GM21381 (cell line): ENCODE measurements at regions not wholly inside any gene's neighbourhood (a gene's known extent, or its start where the extent isn't known, plus 50 kb on each side); places are given as distances from the start of the nearest gene placed in this dataset.

Source experiments
- ATAC-seq: cut with Tn5 transposase; IDR thresholded peaks from one replicate; pipeline ENCODE4 v1.9.1; 2021; ENCODE audit warnings: mild to moderate bottlenecking, moderate library complexity; ENCODE audit not compliant: unreplicated experiment

- no peak for ATAC-seq
Observed at GRCh38 chr16:6618874-6619273, 713.8 kb upstream of the RBFOX1 start.

- no peak for ATAC-seq
Observed at GRCh38 chr16:6616746-6617145, 715.9 kb upstream of the RBFOX1 start.

DNA sequence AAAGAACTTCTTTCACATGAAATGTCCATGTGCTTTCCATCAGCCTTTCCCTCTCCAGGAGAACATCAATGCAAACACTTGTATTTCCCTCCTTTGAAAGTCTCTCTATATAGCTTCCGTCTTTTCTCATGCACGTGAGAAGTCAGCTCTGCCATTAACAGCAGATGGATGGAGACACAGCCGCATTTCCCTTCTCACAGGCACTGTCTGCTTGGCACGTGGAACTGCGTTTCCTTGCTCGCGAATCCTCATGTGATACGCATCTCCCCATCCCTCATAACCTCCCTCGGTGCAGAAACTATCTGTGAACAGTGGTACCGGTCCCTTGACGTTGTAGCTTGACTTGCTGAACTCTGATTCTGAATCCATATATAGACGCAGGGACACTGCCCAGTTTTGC is 717.0 kb upstream of the RBFOX1 start:
- ATAC-seq, result no peak

- no peak for ATAC-seq
Observed at GRCh38 chr16:6611535-6611934, 721.1 kb upstream of the RBFOX1 start.

- no peak for ATAC-seq
Observed at GRCh38 chr16:6605490-6605889, 727.2 kb upstream of the RBFOX1 start.

DNA sequence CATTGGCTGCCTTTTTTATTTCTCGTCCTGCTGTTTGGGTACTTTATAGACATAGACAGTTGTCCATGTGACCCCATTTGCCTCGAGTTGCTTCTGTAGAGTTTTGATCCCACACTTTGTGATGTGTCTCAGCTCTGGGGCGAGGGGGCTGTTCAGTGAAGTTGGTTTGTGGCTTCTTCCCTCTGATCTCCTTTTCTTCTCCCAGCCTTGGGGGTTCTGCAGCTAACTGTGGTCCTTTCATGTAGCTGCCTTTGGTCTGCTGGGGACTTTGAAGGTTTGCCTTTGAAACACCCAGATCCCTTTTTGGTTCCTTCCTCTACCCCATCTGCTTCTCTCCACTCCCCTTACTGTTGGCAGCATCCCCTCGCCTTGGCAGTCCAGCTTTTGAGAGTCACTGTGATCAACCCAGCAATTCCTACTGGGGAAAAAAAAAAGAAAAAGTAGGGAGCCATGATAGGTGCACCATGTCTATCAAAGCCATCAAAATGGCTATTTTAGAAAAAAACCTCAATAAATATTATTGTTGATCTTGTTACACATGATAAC is 728.8 kb upstream of the RBFOX1 start:
- ATAC-seq, result no peak

GRCh38 chr16:6602405-6602804 is 730.2 kb upstream of the RBFOX1 start:
- no peak for ATAC-seq

GRCh38 chr16:6600167-6600566 is 732.5 kb upstream of the RBFOX1 start:
- no peak for ATAC-seq

GRCh38 chr16:6593799-6594198 is 738.8 kb upstream of the RBFOX1 start:
- ATAC-seq, result no peak

DNA sequence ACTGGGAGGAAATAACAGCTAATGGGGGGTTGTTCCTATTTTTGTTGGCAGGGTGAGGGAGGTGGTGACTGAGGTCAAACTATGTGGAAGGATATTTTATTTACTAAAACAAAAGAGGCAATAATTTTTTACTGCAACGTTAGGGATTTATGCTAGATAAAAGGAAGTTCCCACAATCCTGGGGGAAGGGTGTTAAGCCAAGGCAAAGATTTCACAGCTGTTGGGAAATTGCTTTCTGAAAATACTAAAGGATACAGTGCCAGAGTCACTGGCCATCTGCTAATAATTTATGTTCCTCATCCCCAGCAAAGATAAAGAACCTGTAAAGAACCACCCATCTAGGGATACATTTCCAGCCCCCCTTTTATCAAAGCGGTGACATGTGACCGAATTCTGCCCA is 756.0 kb upstream of the RBFOX1 start:
- no peak for ATAC-seq

DNA sequence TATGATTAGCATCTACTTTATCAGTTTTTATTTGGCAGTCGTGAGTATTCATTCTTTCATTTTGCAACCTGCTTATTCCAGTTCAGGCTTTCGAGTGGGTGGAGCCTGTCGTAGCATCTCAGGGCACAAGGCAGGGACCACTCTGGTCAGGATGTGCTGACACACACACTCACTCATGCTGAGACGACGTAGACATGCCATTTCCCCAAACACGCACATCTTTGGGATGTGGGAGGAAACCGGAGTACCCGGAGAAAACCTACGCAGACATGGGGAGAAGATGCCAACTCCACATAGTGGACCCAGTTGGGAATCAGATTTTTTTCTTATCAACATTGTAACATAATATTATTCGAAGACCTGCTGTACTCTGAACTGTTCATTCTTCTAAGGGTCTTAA is 756.5 kb upstream of the RBFOX1 start:
- no peak for ATAC-seq

GRCh38 chr16:6574146-6574545 is 758.5 kb upstream of the RBFOX1 start:
- no peak for ATAC-seq

DNA sequence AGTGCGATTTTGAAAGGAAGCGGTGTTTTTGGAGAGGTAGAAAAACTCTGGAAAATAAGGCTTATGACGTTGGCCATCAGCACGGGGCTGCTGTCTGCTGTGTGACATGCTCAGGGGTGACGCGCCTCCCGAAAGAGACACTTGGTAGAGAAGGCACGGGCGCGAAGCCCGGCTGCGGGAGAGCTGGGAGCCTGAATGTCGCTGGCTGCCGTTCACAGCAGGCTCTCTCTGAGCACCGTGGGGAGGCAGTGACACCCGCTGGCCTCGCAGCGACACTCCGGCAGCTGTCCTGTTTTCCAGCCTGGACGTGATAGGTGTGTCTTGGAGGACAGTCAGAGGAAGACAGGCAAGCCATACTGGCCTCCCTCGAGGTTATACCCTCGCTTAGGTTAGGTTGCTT is 759.1 kb upstream of the RBFOX1 start:
- no peak for ATAC-seq

DNA sequence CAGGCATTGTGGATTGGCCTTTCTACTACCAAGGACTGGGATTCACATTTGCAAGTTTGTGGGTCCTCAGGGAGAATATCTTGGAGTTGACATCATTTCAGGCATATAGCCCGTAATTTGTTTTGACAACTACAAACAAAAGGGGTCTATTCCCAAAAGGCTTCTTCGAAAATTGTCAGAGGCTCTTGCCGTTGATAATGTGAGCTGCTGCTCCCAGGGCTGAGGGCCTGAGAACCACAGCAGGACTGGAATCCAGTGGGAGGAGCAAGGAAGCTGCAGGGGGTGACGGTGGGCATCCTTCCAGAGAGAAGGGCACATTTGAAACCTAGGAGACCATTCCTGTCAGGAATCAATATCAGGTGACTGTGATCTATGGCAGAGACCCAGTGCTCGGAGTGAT is 761.6 kb upstream of the RBFOX1 start:
- ATAC-seq, result no peak

GRCh38 chr16:6570530-6570929 is 762.1 kb upstream of the RBFOX1 start:
- ATAC-seq, result no peak

- no peak for ATAC-seq
Observed at GRCh38 chr16:6562986-6563385, 769.7 kb upstream of the RBFOX1 start.

DNA sequence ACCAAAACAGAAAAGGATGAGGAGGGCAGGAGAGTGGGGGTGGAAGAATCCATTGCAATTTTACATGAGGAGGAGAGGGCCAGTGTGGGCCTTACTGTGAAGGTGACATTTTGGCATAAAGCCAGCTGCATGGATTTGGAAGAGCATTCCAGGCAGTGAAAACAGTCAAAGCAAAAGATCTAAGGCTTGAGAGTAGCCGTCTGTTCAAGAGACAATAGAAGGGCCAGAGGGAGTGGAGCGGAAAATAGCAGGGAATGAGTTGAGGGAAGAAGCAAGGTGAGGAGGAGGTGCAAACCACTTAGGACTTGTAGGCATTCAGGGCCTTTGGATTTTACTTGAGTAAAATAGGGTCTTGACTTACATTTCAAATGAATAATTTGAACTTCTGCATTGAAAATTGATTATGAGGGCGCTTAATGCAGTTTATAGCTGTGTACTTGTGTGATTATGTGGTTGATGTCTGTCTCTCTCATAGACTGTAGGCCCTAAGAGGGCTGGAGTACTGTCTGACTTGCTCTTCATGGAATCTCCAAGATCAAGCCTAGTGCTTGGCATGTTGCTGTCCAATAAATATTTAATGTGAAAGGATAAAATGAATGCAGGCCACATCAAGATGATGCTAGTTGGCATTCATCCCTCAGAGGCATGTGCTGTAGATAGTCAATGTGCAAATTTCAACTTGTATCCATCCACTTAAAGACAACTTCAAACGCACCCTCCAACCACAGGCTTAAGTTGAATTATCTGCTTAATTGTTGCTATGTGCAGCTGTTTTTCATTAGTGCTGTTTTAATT is 772.1 kb upstream of the RBFOX1 start:
- no peak for ATAC-seq

DNA sequence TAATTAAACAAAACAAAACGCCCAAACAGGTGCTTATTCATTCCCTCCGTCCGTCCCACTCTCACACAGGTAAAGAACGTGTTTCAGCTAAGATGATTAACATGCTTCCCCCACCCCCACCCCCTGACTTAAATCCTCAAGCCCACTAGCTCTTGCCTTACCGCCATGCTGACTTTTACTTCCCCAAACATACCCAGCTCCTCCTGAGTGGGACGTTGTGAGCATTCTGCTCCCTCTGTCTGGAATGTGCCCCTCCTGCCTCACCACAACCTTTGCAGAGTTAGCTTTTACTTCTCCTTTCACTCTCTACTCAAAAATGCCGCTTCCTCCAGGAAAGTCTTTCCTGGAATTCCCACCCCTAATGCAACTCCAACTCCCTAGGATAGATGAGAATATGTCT is 774.0 kb upstream of the RBFOX1 start:
- ATAC-seq, result no peak

DNA sequence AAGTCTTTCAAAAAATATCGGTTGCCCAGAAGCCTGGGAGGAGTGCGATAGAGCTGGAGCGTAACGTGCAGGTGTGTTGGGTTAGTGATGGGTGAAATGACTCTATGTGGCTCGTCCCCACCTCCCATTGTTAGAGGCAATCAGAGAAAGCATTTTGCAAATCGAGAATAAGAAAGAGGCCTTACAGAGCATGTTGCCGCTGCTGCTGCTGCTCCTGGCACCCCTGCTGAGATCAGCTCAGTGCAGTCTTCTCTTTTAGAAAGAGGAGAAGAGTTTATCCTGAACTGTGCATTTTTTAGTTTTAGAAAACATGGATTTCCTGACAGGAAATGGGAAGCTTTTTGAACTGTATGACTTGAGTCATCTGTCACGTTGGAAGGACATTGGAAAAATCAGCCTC is 774.5 kb upstream of the RBFOX1 start:
- ATAC-seq, result no peak

- ATAC-seq, result no peak
Observed at GRCh38 chr16:6557353-6558023, 775.2 kb upstream of the RBFOX1 start.

DNA sequence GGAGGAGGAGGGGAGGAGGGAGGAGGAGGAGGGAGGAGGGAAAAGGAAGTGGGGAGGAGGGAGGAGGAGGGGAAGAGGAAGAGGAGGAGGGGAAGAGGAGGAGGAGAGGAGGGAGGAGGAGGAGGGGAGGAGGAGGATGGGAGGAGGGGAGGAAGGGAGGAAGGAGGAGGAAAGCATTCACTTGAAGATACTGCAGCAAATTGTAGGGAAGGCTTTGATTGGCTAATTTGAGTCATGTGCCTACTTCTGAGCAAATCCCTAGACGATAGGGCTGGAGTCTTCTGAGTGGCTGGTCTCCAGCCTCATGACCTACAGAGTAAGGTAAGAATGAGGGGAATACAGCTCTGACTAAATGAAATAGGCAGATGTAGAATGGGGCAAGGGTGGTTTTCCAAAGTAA is 783.2 kb upstream of the RBFOX1 start:
- ATAC-seq, result no peak

GRCh38 chr16:6548507-6548906 is 784.1 kb upstream of the RBFOX1 start:
- no peak for ATAC-seq
